Esophagus squamous epithelium (tissue), 5 donors: ENCODE measurements at regions not wholly inside any gene's neighbourhood (a gene's known extent, or its start where the extent isn't known, plus 50 kb on each side); places are given as distances from the start of the nearest gene placed in this dataset.
"Not testable (repeated sequence)": the region's sequence is repeated elsewhere in the genome, so short reads cannot be mapped to it uniquely, and the experiment has no call there.

Source experiments
- DNase-seq: peaks from one replicate; lab custom pipeline; 2025; lab: John Stamatoyannopoulos, UW
- H3K27ac ChIP-seq, 4 donors: fragments of 200-600 bp; sonication (generic); one replicate each; pipeline ENCODE4 v1.5.1; 2016 to 2019; ENCODE audit warnings: mild to moderate bottlenecking in 1 of 4
- H3K27me3 ChIP-seq, 4 donors: fragments of 200-600 bp; sonication (generic); 1 replicate in 3 of 4; 2 replicates in 1 of 4; pipeline versions ENCODE4 v1.5.1 to v1.6.0; 2017 to 2021; ENCODE audit warnings: antibody characterized with exemption in 1 of 4
- H3K36me3 ChIP-seq, 3 donors: fragments of 200-600 bp; sonication (generic); one replicate each; pipeline ENCODE4 v1.5.1; 2016 to 2019
- H3K4me1 ChIP-seq, 3 donors: fragments of 200-600 bp; sonication (generic); one replicate each; pipeline ENCODE4 v1.5.1; 2017 to 2019
- H3K4me3 ChIP-seq, 4 donors: fragments of 200-600 bp; sonication (generic); 1 replicate in 3 of 4; 2 replicates in 1 of 4; pipeline ENCODE4 v1.5.1; 2016 to 2019; ENCODE audit warnings: mild to moderate bottlenecking in 2 of 4, moderate library complexity in 1 of 4
- H3K9me3 ChIP-seq, 3 donors: fragments of 200-600 bp; sonication (generic); one replicate each; pipeline ENCODE4 v1.5.1; 2016 to 2019
- CTCF ChIP-seq, 6 experiments: fragments of 450-650 bp in 4 of 6; fragments of 200-600 bp in 2 of 6; sonication (generic) in 2 of 6; IDR thresholded peaks; one replicate each; pipeline ENCODE4 v1.5.1; 2016 to 2019; ENCODE audit warnings: antibody characterized with exemption in 6 of 6, mild to moderate bottlenecking in 4 of 6, moderate library complexity in 4 of 6
- POLR2A ChIP-seq, 4 donors: fragments of 450-650 bp; IDR thresholded peaks; one replicate each; pipeline ENCODE4 v1.6.1; 2017; ENCODE audit warnings: antibody characterized with exemption in 4 of 4, mild to moderate bottlenecking in 4 of 4, moderate library complexity in 3 of 4
- WGBS, 2 donors: methylation state at CpG; one replicate each; pipeline ENCODE4 v1.1.5; 2018; 5-methylcytosine and 5-hydroxymethylcytosine counted together
- intact Hi-C: fragments of 100-400 bp; cut with DNase I; formaldehyde crosslinking; loops from one replicate; pipeline ENCODE4 v1.15.0; 2022
- donor health status: DM: yes; HTN: yes; CAD: no.

- no peak for TF ChIP-seq CTCF (IDR thresholded peaks at IDR 0.05)
- TF ChIP-seq POLR2A (IDR thresholded peaks at IDR 0.05), result no peak
- H3K9me3 ChIP-seq, result no peaks in the 10 kb centered on the region
- WGBS, 2 donors, result 54 to 56% methylated on average over 1 of the region's 1 CpG
- no peak overlapping the region for H3K27ac ChIP-seq
- H3K36me3 ChIP-seq, result no peaks in the 10 kb centered on the region
- intact Hi-C loops, result no loop called here
- H3K4me1 ChIP-seq, result no peaks in the 10 kb centered on the region
- no peaks in the 10 kb centered on the region for H3K27me3 ChIP-seq
- no peak for DNase-seq
- H3K4me3 ChIP-seq, result no peak overlapping the region
Measured at GRCh38 chr12:72901685-72902084, 629.5 kb downstream of the TRHDE start.

DNA sequence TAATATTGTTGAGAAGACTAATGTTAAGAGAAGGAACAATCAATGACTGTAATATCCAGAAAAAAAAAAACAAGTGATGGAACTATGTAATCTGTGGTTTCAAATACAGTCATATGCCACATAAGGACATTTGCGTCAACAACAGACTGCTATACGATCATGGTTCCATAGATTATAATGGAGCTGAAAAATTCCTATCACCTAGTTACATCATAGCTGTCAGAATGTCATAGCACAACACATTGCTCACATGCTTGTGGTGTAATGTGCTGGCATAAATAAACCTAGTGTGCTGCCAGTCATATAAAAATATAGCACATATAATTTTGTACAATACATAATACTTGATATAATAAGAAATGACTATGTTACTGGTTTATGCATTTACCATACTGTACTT, 653.5 kb downstream of the TRHDE start:
- TF ChIP-seq POLR2A (IDR thresholded peaks at IDR 0.05), result no peak
- TF ChIP-seq CTCF (IDR thresholded peaks at IDR 0.05), result no peak
- Histone ChIP-seq H3K4me1 (no peaks in the 10 kb centered on the region), H3K27ac (no peak overlapping the region), H3K27me3 (no peaks in the 10 kb centered on the region), H3K9me3 (no peaks in the 10 kb centered on the region), H3K36me3 (no peaks in the 10 kb centered on the region), H3K4me3 (no peak overlapping the region)
- no peak for DNase-seq
- WGBS, 2 donors, result 89 to 91% methylated on average over 2 of the region's 2 CpGs
- intact Hi-C loops, result no loop called here

DNA sequence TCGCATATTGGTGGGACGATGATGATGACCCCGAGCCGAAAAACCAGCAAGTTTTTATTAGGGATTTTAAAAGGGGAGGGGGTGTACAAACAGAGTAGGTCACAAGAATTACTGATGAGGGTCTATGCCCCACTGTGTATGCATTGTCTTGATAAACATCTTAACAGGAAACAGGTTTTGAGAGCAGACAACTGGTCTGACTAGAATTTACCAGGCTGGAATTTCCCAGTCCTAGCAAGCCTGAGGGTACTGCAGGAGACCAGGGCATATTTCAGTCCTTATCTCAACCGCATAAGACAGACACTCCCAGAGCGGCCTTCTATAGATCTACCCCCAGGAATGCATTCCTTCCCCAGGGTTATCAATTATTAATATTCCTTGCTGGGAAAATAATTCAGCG, 659.7 kb downstream of the TRHDE start:
- intact Hi-C loops, result not testable (repeated sequence)

GRCh38 chr12:72937486-72937885, 665.3 kb downstream of the TRHDE start:
- Histone ChIP-seq H3K9me3 (peaks cover 0 to 12% (median 0%) of the 10 kb centered on the region in 3 donors), H3K27me3 (no peaks in the 10 kb centered on the region), H3K4me1 (no peaks in the 10 kb centered on the region), H3K4me3 (no peak overlapping the region), H3K36me3 (no peaks in the 10 kb centered on the region), H3K27ac (no peak overlapping the region)
- 71 to 90% methylated on average over 1 of the region's 1 CpG for WGBS, 2 donors
- no peak for DNase-seq
- TF ChIP-seq CTCF (IDR thresholded peaks at IDR 0.05) (no peak), POLR2A (IDR thresholded peaks at IDR 0.05) (no peak)
- intact Hi-C loops, result no loop called here

More for the DNA sequence above, 659.7 kb downstream of the TRHDE start:
- not testable (repeated sequence) for H3K36me3 ChIP-seq, H3K4me3 ChIP-seq, H3K27ac ChIP-seq, H3K4me1 ChIP-seq, H3K9me3 ChIP-seq, H3K27me3 ChIP-seq, DNase-seq
- WGBS, 2 donors, result 84 to 93% methylated on average over 7 of the region's 7 CpGs

GRCh38 chr12:72957454-72957853, 685.3 kb downstream of the TRHDE start:
- H3K9me3 ChIP-seq, result no peaks in the 10 kb centered on the region
- no peaks in the 10 kb centered on the region for H3K27me3 ChIP-seq
- no peak for DNase-seq
- intact Hi-C loops, result no loop called here
- no peaks in the 10 kb centered on the region for H3K4me1 ChIP-seq
- WGBS, 2 donors, result 26 to 42% methylated on average over 3 of the region's 3 CpGs
- no peak for TF ChIP-seq POLR2A (IDR thresholded peaks at IDR 0.05)
- TF ChIP-seq CTCF (IDR thresholded peaks at IDR 0.05), result no peak
- no peak overlapping the region for H3K4me3 ChIP-seq
- H3K36me3 ChIP-seq, result no peaks in the 10 kb centered on the region
- no peak overlapping the region for H3K27ac ChIP-seq

DNA sequence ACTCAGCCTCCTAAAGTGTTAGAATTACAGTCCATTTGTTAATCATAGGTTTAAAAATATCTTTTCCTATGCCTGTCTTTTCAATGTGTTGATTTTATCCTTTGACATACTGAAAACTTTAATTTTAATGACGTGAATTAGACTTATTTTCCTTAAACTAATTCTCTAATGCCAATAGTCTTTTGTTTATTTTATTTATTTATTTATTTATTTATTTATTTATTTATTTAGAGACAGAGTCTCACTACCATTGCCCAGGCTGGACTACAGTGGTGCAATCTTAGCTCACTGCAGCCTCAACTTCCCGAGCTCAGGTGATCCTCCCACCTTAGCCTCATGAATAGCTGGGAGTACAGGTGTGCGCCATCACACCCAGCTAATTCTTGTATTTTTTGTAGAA, 694.5 kb downstream of the TRHDE start:
- H3K4me1 ChIP-seq, result no peaks in the 10 kb centered on the region
- no peak overlapping the region for H3K27ac ChIP-seq
- no peak for TF ChIP-seq POLR2A (IDR thresholded peaks at IDR 0.05)
- TF ChIP-seq CTCF (IDR thresholded peaks at IDR 0.05), result no peak
- peaks cover 0 to 4% (median 0%) of the 10 kb centered on the region in 3 donors for H3K9me3 ChIP-seq
- no peak for DNase-seq
- 57 to 66% methylated on average over 3 of the region's 3 CpGs for WGBS, 2 donors
- H3K27me3 ChIP-seq, result no peaks in the 10 kb centered on the region
- H3K4me3 ChIP-seq, result no peak overlapping the region
- intact Hi-C loops, result no loop called here
- H3K36me3 ChIP-seq, result no peaks in the 10 kb centered on the region
